Aorta (tissue), 5 donors: ENCODE measurements at regions not wholly inside any gene's neighbourhood (a gene's known extent, or its start where the extent isn't known, plus 50 kb on each side); places are given as distances from the start of the nearest gene placed in this dataset.
"Not testable (repeated sequence)": the region's sequence is repeated elsewhere in the genome, so short reads cannot be mapped to it uniquely, and the experiment has no call there.

ENCODE experiments used
- ATAC-seq: fragments of 200-7000 bp; cut with Tn5 transposase; one replicate; pipeline ENCODE4 v1.9.1; 2022; ENCODE audit warnings: moderate library complexity; ENCODE audit not compliant: low FRiP score
- DNase-seq, 2 donors: peaks; one replicate each; pipeline ENCODE4 v3.0.0-alpha.2; 2020
- H3K27ac ChIP-seq, 2 donors: one replicate each; pipeline ENCODE4 v1.5.1; 2013; ENCODE audit warnings: low read length in 2 of 2, mild to moderate bottlenecking in 2 of 2, moderate library complexity in 2 of 2, control low read depth in 1 of 2, inconsistent platforms in 1 of 2, low read depth in 1 of 2
- H3K27me3 ChIP-seq, 2 donors: one replicate each; pipeline ENCODE4 v1.6.1; 2013; ENCODE audit warnings: control low read depth in 1 of 2, low read length in 1 of 2, mild to moderate bottlenecking in 1 of 2, moderate library complexity in 1 of 2; ENCODE audit not compliant: insufficient read depth in 2 of 2, control insufficient read depth in 1 of 2
- H3K36me3 ChIP-seq, 2 donors: one replicate each; pipeline ENCODE4 v1.6.1; 2013; ENCODE audit warnings: control low read depth in 1 of 2, low read length in 1 of 2, mild to moderate bottlenecking in 1 of 2; ENCODE audit not compliant: insufficient read depth in 2 of 2, control insufficient read depth in 1 of 2
- H3K4me1 ChIP-seq, 2 donors: one replicate each; pipeline ENCODE4 v1.6.1; 2013; ENCODE audit warnings: low read length in 2 of 2, control low read depth in 1 of 2, mild to moderate bottlenecking in 1 of 2, moderate library complexity in 1 of 2; ENCODE audit not compliant: insufficient read depth in 2 of 2, control insufficient read depth in 1 of 2
- H3K4me3 ChIP-seq, 2 donors: one replicate each; pipeline ENCODE4 v1.5.1; 2013; ENCODE audit warnings: low read length in 2 of 2, control low read depth in 1 of 2, mild to moderate bottlenecking in 1 of 2
- H3K9me3 ChIP-seq: one replicate; pipeline ENCODE4 v1.6.1; 2013; ENCODE audit warnings: mild to moderate bottlenecking, low read length; ENCODE audit not compliant: control insufficient read depth
- WGBS, 2 donors: extraction: QIAGEN DNeasy Blood & Tissue Kit; methylation state at CpG; one replicate each; pipeline ENCODE4 v1.1.7; 2013; 5-methylcytosine and 5-hydroxymethylcytosine counted together
- intact Hi-C, 2 donors: fragments of 100-400 bp; cut with DNase I; formaldehyde crosslinking; loops; one replicate each; pipeline versions ENCODE4 v1.14.2 to v1.15.0; 2022
- donor health status: healthy with polysubstance abuse.
- donor health status: Bipolar disorder and iron deficiency.
- donor health status: DM: no; HTN: no; CAD: no.
- donor health status: DM: no; HTN: no; CAD: no.
- donor health status: DM: yes; HTN: yes; CAD: no.

DNA sequence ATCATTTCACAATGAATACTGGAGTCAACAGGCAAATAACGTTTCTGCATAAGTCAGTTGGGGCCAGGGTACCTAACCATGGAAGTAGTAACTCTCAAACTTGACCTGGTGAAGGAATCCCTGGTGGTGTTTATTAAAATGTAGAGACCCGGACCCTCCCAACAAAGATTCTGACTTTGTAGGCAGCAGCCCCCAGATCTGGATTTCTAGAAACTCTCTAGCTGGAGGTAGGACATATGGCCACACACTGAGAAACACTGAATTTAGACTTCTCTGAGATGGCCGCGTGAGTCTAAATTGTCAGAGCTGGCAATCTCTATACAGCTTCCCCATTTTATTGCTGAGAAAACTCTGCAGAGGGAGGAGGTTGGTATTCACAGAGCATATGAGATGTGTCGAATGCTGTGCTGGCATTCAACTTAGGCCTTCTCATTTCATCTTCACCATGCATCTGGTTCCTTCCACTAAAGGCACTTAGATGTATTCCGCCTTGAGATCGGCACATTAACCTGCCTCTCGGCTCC lies 278.1 kb downstream of the CYRIA start:
- WGBS, 2 donors: 91 to 92% methylated on average over 8 of the region's 8 CpGs
- intact Hi-C loops: no loop called here
- Histone ChIP-seq H3K4me1 (no peaks in the 10 kb centered on the region), H3K4me3 (no peak overlapping the region), H3K9me3 (no peaks in the 10 kb centered on the region), H3K36me3 (no peaks in the 10 kb centered on the region), H3K27me3 (no peaks in the 10 kb centered on the region), H3K27ac (no peak overlapping the region)
- ATAC-seq (no peak), DNase-seq (no peak)

- H3K27me3 ChIP-seq: no peaks in the 10 kb centered on the region
- H3K9me3 ChIP-seq: no peaks in the 10 kb centered on the region
- 12 to 19% methylated on average over 7 of the region's 7 CpGs for WGBS, 2 donors
- H3K36me3 ChIP-seq: no peaks in the 10 kb centered on the region
- ATAC-seq (no peak), DNase-seq (no peak)
- intact Hi-C loops: no loop called here
- H3K4me1 ChIP-seq: no peaks in the 10 kb centered on the region
- H3K4me3 ChIP-seq: no peak overlapping the region
- H3K27ac ChIP-seq: no peak overlapping the region
Observed at GRCh38 chr2:16386431-16386830, 279.2 kb downstream of the CYRIA start.

- intact Hi-C loops: no loop called here
- H3K4me1 ChIP-seq: no peaks in the 10 kb centered on the region
- DNase-seq: no peak
- no peaks in the 10 kb centered on the region for H3K27me3 ChIP-seq
- no peaks in the 10 kb centered on the region for H3K9me3 ChIP-seq
- H3K36me3 ChIP-seq: no peaks in the 10 kb centered on the region
- H3K27ac ChIP-seq: no peak overlapping the region
- no peak overlapping the region for H3K4me3 ChIP-seq
- 2 to 8% methylated on average over 2 of the region's 2 CpGs for WGBS, 2 donors
- ATAC-seq: no peak
Observed at GRCh38 chr2:16386031-16386430, 279.6 kb downstream of the CYRIA start.

DNA sequence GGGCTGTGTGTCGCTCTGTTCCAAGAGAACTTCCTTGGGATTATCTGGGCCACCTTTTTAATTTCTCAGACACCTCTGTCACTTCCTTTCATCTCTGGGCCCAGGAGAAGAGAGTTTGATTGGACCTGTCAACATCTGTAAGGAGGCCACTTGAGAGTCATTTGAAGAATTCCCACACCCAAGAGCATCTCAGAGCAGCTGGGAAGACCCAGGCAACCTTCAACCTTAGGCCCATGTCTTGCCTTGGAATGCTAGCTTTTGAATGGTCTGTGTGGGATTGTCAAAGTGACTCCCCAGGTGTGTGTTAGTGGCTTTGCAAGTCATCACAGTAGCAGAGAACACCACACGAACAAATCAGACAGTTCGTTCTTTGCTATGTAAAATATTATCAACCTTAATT lies 280.3 kb downstream of the CYRIA start:
- Histone ChIP-seq H3K36me3 (no peaks in the 10 kb centered on the region), H3K4me1 (no peaks in the 10 kb centered on the region), H3K27ac (no peak overlapping the region), H3K9me3 (no peaks in the 10 kb centered on the region), H3K4me3 (no peak overlapping the region), H3K27me3 (no peaks in the 10 kb centered on the region)
- no peak for ATAC-seq
- 69 to 75% methylated on average over 3 of the region's 3 CpGs for WGBS, 2 donors
- no peak for DNase-seq
- intact Hi-C loops: no loop called here

DNA sequence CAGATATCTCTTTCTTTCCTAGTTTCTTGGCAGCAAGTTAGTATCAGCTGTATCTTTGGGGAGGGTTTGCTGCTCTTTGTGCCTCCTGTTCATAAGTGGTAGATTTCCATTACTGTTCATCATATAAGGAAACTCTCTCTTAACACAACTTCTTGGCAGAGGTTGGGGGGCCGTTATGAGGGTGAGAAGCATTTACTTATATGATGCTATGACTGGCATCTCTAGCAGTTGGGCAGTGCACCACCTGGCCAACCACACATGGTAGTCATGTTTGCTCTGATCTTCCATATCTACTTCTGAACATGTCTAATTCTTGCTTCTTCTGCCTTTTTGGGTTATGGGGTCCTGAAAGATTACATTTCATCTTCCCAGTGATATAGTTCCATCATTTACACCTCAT lies 282.2 kb downstream of the CYRIA start:
- no peaks in the 10 kb centered on the region for H3K4me1 ChIP-seq
- DNase-seq (no peak), ATAC-seq (no peak)
- H3K27ac ChIP-seq: no peak overlapping the region
- 48 to 56% methylated on average over 1 of the region's 1 CpG for WGBS, 2 donors
- no peaks in the 10 kb centered on the region for H3K36me3 ChIP-seq
- intact Hi-C loops: no loop called here
- H3K27me3 ChIP-seq: no peaks in the 10 kb centered on the region
- no peak overlapping the region for H3K4me3 ChIP-seq
- H3K9me3 ChIP-seq: no peaks in the 10 kb centered on the region

DNA sequence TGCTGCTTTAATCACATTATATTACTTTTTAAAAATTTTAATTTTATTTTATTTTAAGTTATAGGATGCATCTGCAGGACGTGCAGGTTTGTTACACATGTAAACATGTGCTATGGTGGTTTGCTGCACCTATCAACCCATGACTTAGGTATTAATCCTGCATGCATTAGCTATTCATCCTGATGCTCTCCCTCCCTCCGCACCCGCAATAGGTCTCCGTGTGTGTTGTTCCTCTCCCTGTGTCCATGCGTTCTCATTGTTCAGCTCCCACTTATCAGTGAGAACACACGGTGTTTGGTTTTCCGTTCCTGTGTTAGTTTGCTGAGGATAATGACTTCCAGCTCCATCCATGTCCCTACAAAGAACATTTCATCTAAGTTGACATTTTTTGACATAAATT lies 283.2 kb downstream of the CYRIA start:
- Histone ChIP-seq H3K4me1 (no peaks in the 10 kb centered on the region), H3K27me3 (no peaks in the 10 kb centered on the region), H3K27ac (no peak overlapping the region), H3K9me3 (no peaks in the 10 kb centered on the region), H3K36me3 (no peaks in the 10 kb centered on the region), H3K4me3 (no peak overlapping the region)
- ATAC-seq (no peak), DNase-seq (no peak)
- WGBS, 2 donors: 63 to 67% methylated on average over 7 of the region's 7 CpGs
- intact Hi-C loops: no loop called here

DNA sequence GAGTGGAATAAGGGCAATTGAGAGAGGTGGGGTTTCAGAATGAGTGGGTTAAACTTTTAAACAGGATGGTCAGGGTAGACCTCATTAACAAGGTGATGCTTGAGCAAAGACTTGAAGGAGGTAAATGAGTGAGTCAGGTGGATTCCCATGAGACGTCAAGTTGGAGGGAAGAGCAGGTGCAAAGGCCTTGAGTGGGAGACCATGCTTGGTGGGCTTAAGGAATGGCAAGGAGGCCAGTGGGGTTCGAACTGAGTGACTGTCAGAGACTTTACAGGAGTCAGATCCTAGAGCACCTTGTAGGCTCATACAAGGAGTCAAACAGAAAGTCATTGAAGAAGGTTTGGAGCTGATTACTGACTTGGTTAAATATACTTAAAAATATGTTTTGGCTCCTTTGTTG lies 284.1 kb downstream of the CYRIA start:
- DNase-seq: no peak
- WGBS, 2 donors: 73 to 87% methylated on average over 2 of the region's 2 CpGs
- no peaks in the 10 kb centered on the region for H3K4me1 ChIP-seq
- H3K27me3 ChIP-seq: no peaks in the 10 kb centered on the region
- no peaks in the 10 kb centered on the region for H3K36me3 ChIP-seq
- no peaks in the 10 kb centered on the region for H3K9me3 ChIP-seq
- no peak overlapping the region for H3K27ac ChIP-seq
- no peak overlapping the region for H3K4me3 ChIP-seq
- intact Hi-C loops: no loop called here
- no peak for ATAC-seq

- H3K36me3 ChIP-seq, intact Hi-C loops, H3K27ac ChIP-seq, DNase-seq, H3K27me3 ChIP-seq, ATAC-seq, H3K4me3 ChIP-seq, H3K4me1 ChIP-seq, H3K9me3 ChIP-seq: not testable (repeated sequence)
- 84 to 88% methylated on average over 5 of the region's 5 CpGs for WGBS, 2 donors
Observed at GRCh38 chr2:16379901-16380300, 285.7 kb downstream of the CYRIA start.

DNA sequence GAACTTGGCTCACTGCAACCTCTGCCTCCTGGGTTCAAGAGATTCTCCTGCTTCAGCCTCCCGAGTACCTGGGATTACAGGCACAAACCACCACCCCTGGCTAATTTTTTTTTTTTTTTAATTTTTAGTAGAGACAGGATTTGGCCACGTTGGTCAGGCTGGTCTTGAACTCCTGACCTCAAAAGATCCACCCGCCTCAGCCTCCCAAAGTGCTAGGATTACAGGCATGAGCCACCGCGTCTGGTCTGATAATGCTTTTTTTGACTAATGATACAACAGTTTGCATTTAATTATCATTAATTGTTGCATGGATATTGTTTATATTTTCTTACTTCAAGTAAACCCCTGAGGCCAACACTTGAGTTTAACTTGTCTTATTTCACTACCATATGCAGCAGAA lies 286.6 kb downstream of the CYRIA start:
- H3K4me3 ChIP-seq, H3K36me3 ChIP-seq, DNase-seq, intact Hi-C loops, H3K9me3 ChIP-seq, ATAC-seq, H3K4me1 ChIP-seq, H3K27ac ChIP-seq, H3K27me3 ChIP-seq: not testable (repeated sequence)
- 86 to 93% methylated on average over 5 of the region's 5 CpGs for WGBS, 2 donors
